Muscle layer of colon (tissue), 2 donors: ENCODE measurements at regions not wholly inside any gene's neighbourhood (a gene's known extent, or its start where the extent isn't known, plus 50 kb on each side); places are given as distances from the start of the nearest gene placed in this dataset.

Experiments used
- H3K27ac ChIP-seq: one replicate; pipeline ENCODE4 v1.7.0; 2013; ENCODE audit warnings: low read depth, mild to moderate bottlenecking, low read length, moderate library complexity
- H3K27me3 ChIP-seq, 2 donors: one replicate each; pipeline ENCODE4 v1.7.0; 2013; ENCODE audit warnings: low read length in 2 of 2, mild to moderate bottlenecking in 2 of 2; ENCODE audit not compliant: insufficient read depth in 2 of 2, control insufficient read depth in 1 of 2
- H3K36me3 ChIP-seq: one replicate; pipeline ENCODE4 v1.7.0; 2013; ENCODE audit warnings: mild to moderate bottlenecking, low read length; ENCODE audit not compliant: insufficient read depth
- H3K4me1 ChIP-seq: one replicate; pipeline ENCODE4 v1.7.0; 2013; ENCODE audit warnings: mild to moderate bottlenecking, low read length; ENCODE audit not compliant: insufficient read depth
- H3K4me3 ChIP-seq, 2 donors: one replicate each; pipeline ENCODE4 v1.7.0; 2013; ENCODE audit warnings: low read length in 2 of 2, low read depth in 1 of 2, mild to moderate bottlenecking in 1 of 2, moderate library complexity in 1 of 2
- H3K9ac ChIP-seq: one replicate; pipeline ENCODE4 v1.7.0; 2013; ENCODE audit warnings: low read length
- H3K9me3 ChIP-seq: one replicate; pipeline ENCODE4 v1.7.0; 2013; ENCODE audit warnings: mild to moderate bottlenecking, low read length
- donor health status: abdominal sarcoma.
- donor health status: Adenocarcinoma of cecum.

DNA sequence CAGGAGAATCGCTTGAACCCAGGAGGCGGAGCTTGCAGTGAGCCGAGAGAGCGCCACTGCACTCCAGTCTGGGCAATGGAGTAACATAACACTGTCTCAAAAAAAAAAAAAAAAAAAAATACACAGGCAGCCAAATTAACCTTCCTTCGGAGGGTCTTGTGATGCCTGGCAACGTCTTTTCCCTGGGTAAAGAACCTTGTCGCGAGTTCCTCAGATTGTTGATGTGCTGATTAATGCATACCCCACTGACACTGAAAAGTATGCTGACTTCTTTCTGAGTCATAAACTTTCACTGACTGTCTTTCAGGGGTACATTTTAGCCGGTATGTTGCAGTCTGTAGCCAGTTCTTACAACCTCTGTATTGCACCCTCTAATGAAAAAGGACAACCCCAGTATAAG, 95.1 kb upstream of the SOD1 start:
- H3K9ac ChIP-seq: no peak overlapping the region
- H3K9me3 ChIP-seq: no peaks in the 10 kb centered on the region
- H3K27me3 ChIP-seq: peaks cover 6 to 9% of the 10 kb centered on the region in 2 donors
- no peaks in the 10 kb centered on the region for H3K36me3 ChIP-seq
- H3K27ac ChIP-seq: no peak overlapping the region
- H3K4me1 ChIP-seq: peaks cover 3% of the 10 kb centered on the region
- no peak overlapping the region for H3K4me3 ChIP-seq

DNA sequence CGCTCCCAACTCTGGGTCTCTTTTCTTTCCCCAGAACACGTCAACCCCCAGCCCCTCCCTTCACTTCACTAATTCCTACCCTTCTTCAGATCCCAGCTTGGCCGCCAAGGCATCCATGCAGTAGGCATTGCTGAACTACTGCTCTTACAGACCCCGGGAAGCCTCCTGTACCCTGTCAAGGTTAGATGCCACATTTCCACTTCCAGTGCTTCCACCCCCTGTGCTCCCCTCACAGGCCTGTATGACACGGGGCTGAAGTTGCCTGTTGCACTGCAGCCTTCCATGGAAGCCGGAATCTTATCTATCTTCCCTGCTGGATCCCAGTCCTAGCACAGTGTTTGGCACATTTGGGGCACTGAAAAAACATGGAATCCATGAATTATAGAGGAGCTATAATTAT, 99.0 kb upstream of the SOD1 start:
- H3K4me3 ChIP-seq: no peak overlapping the region
- no peak overlapping the region for H3K9ac ChIP-seq
- peaks cover 20 to 38% of the 10 kb centered on the region in 2 donors for H3K27me3 ChIP-seq

DNA sequence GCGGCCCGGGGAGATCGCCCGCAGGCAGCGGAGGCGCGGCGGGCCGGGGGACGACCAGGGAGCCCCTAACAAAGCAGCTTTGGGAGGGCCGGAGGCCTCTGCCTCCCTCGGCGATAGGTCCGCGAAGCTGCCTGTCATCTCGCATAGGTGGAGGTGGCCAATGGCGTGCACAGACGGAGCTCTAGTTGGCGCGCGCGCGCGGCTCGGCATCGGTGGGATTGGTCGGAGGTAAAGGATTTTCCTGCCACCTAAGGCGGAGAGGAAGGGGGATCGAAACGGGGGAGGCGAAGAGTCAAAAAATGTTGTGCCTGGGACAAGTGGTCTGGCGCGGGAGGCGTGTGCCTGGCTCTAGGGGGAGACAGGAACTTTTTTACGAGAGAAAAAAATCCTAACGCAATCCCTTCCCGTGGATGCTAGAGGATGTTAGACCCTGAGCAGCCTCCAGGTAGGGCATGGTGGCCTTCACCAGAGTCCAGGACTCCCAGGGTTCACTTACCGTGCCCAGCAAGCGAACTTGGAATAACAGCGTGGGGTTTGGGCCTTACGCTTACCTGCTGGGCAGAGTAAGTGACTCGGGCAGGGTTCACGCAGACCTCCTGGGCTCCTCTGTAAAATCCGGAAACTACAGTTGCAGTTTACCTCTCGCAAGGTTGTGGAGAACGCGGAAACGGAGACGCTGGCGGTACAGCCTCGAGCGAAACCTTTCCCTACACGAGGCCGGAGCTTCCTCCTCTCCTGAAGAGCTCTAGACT, 99.9 kb upstream of the SOD1 start:
- H3K27me3 ChIP-seq: peaks cover 20 to 38% of the 10 kb centered on the region in 2 donors
- H3K9me3 ChIP-seq: no peaks in the 10 kb centered on the region
- peaks cover 5% of the 10 kb centered on the region for H3K4me1 ChIP-seq
- peak overlapping the region; percentile 42 to 55 for H3K4me3 ChIP-seq
- no peak overlapping the region for H3K9ac ChIP-seq
- no peaks in the 10 kb centered on the region for H3K36me3 ChIP-seq
- no peak overlapping the region for H3K27ac ChIP-seq

More for the DNA sequence above, 99.0 kb upstream of the SOD1 start:
- Histone ChIP-seq H3K9me3 (no peaks in the 10 kb centered on the region), H3K4me1 (peaks cover 5% of the 10 kb centered on the region), H3K27ac (no peak overlapping the region), H3K36me3 (no peaks in the 10 kb centered on the region)

DNA sequence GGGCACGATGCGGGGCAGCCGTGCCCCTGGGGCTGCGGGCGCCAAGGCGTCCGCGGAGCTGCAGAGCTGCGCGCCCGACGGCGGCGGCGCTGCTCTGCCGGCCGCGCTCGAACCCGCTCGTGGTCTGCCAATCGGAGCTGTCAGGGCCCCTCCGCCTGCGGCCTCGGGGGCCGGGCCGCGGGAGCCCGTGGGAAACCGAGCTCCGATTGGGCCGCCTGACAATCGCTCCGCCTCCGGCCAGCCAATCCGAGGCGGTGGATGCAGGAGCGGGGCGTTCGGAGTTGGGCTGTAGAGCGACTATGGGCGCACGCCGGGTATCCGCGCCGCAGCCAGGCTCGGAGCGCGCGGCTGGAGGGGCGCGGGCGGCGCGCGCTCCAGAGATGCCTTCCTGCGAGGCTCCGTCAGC, 100.5 kb upstream of the SOD1 start:
- Histone ChIP-seq H3K4me1 (peaks cover 5% of the 10 kb centered on the region), H3K9me3 (no peaks in the 10 kb centered on the region), H3K9ac (no peak overlapping the region), H3K27me3 (peaks cover 20 to 38% of the 10 kb centered on the region in 2 donors), H3K27ac (no peak overlapping the region), H3K4me3 (peak overlapping the region; percentile 42 to 55), H3K36me3 (no peaks in the 10 kb centered on the region)

DNA sequence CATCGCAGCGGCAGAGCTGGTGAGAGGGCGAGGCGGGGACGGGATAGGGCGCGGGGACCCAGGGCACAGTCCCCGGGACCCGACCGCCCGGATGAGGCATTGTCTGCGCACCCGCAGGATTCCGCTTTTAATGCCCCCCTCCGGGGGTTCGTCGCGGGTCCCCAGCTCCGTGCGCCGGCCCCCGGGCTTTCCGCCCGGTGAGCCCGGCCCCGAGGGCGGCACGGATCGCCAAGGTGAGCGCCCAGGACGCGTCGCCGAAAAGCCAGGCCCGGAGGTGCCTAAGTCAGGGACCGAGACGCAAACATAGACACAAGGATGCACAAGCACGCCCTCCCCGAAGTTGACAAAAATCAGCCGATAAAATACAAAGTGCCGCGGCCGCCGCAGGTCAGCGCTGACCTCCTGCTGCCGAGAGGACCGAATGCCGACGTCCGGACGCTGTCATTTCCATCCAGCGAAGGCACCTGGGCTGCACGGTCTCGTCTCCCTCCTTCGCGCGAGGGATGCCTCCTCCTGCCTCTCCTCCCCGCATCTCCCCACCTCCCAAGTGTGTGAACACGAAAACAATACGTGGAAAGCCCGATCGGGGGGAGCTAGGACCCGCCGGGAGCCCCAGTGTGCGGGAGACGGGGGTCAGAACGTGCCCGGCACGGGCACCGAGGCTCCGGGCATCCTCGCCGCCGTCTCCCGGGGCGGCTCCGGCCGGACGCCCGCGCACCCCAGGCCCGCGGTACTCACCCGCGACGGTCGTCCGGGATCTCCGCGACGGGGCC, 101.1 kb upstream of the SOD1 start:
- Histone ChIP-seq H3K36me3 (no peaks in the 10 kb centered on the region), H3K4me3 (peak overlapping the region; percentile 42 to 55), H3K9ac (no peak overlapping the region), H3K4me1 (peaks cover 5% of the 10 kb centered on the region), H3K27me3 (peaks cover 20 to 38% of the 10 kb centered on the region in 2 donors), H3K27ac (no peak overlapping the region), H3K9me3 (no peaks in the 10 kb centered on the region)

DNA sequence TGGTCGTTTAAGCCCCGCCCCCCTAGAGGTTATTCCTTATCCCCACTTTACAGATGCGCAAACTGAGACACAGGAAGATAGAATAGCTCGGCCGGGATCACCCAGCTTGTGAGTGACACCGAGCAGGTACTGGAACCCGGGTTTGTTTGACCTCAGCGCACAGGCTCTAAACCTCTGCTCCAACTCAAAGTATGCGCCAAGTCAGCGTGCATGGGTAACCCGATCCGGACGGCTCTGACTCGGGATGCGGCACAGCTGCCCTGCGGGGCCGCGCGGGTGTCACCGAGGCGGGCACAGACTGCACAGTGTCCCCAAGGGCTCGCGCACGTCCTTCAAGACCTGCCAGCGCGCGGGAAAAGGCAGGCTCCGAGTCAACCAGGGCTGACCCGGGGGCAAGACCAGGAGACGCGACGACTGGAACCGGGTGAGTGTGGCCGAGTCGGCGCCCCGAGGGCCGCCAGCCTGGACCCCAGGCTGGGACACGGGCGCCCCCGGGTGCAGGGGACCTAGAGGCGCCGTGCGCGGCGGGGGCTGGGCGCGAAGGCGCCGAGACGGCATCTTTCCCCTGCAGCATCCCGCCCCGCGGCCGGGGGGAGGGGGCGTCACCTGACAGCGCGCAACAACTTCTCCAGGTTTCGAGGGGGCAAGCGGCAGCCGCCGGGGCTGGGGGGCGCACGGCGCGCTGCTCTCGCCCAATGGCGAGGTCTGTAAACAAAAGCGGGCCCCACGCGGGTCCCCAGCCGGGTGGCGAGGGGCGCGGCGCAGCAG, 101.9 kb upstream of the SOD1 start:
- Histone ChIP-seq H3K4me1 (peaks cover 5% of the 10 kb centered on the region), H3K27ac (no peak overlapping the region), H3K36me3 (no peaks in the 10 kb centered on the region), H3K4me3 (peak overlapping the region in 1 of 2 donors; percentile 14), H3K9me3 (no peaks in the 10 kb centered on the region), H3K27me3 (peaks cover 20 to 38% of the 10 kb centered on the region in 2 donors), H3K9ac (no peak overlapping the region)

DNA sequence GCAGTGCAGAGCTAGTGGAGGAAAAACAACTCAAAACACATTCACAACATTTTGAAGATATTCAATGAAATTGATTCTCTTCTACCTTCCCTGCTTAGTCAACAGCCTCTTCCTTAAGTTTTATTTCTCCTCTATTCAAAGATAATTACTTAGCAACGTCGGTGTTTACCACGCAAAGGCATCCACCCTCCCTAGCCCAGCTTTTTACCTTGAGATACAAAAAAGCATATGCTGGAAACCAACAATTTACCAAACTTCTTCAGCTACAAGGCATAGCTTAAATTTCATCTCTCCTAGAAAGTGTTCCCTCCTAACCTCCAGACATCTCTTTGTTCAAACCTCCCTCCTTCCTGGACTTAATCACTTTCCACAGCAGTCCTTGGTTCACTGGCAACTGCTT, 102.8 kb upstream of the SOD1 start:
- Histone ChIP-seq H3K36me3 (no peaks in the 10 kb centered on the region), H3K4me3 (no peak overlapping the region), H3K9ac (no peak overlapping the region), H3K27ac (no peak overlapping the region), H3K27me3 (peaks cover 20 to 38% of the 10 kb centered on the region in 2 donors), H3K9me3 (no peaks in the 10 kb centered on the region), H3K4me1 (peaks cover 5% of the 10 kb centered on the region)

DNA sequence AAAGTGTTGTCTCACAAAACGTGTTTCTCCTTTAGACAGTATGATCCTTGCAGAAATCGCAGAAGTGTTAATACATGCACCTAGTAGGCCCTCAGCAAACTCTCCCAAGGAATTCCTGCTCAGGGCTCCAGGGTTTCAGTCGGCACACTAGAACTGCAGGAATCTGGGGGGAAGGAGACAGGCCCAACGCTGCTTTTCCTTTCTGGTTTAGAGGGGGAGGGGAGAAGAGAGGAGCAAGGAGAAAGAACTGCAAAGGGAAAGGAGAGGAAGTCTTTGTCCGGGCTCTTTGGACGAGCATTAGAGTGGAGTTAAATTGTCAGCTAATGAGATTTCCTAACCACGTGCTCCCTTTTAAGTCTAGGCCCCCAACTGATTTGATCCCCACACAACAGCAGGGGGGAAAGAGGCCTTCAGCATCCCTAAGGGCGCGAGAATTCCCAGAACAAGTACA, 103.7 kb upstream of the SOD1 start:
- peaks cover 20 to 38% of the 10 kb centered on the region in 2 donors for H3K27me3 ChIP-seq

DNA sequence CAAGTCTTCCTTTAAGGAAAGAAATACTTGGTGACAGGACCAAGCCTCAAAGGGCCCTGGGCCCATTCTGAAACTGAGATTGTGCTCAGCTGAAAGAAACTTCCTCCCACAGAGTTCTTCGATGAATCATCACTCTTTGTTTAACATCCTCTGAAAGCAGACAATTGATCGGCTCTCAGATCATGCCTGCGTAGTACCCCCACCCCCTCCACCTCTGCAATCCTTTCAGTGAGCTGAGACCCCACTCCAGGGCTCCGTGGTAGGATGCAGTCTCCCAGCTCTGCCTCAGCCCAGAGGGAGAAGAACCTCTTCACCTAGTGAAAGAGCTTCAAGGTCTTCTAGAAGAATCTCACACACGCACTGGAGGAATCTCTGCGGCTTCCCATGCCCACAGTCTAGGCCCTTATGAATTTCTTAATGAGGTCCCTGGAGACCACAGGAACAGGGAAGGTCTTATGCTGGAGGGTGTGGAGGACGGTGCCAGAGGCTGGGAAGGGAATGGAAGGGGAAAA, 104.9 kb upstream of the SOD1 start:
- peaks cover 2% of the 10 kb centered on the region for H3K4me1 ChIP-seq
- H3K27me3 ChIP-seq: peaks cover 14 to 30% of the 10 kb centered on the region in 2 donors
- no peaks in the 10 kb centered on the region for H3K36me3 ChIP-seq
- no peak overlapping the region for H3K27ac ChIP-seq
- H3K9me3 ChIP-seq: no peaks in the 10 kb centered on the region
- H3K9ac ChIP-seq: no peak overlapping the region
- H3K4me3 ChIP-seq: no peak overlapping the region

More for the DNA sequence above, 103.7 kb upstream of the SOD1 start:
- no peak overlapping the region for H3K4me3 ChIP-seq
- H3K36me3 ChIP-seq: no peaks in the 10 kb centered on the region
- H3K27ac ChIP-seq: no peak overlapping the region
- no peaks in the 10 kb centered on the region for H3K9me3 ChIP-seq
- no peak overlapping the region for H3K9ac ChIP-seq
- peaks cover 5% of the 10 kb centered on the region for H3K4me1 ChIP-seq

DNA sequence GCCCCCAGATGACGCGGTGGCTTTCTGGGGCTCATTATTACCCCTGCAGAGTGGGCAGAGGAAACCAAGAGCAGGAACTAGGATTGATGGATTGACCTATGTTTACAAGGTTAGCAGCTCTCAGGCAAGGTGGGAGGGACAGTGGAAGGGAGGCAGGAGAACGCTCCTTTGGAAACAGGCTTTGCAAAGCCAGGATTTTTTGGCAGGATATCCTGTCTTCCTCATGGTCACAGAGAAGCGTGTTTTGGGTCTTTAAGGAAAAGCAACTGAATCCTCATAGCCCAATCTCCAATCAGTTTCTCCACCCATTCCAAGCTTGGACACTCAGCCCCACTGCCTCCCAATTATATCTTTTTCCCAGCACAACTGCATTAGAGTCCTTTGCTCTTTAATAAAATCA, 105.6 kb upstream of the SOD1 start:
- peaks cover 14 to 25% of the 10 kb centered on the region in 2 donors for H3K27me3 ChIP-seq
- H3K9me3 ChIP-seq: no peaks in the 10 kb centered on the region
- H3K36me3 ChIP-seq: no peaks in the 10 kb centered on the region
- H3K4me1 ChIP-seq: no peaks in the 10 kb centered on the region
- no peak overlapping the region for H3K4me3 ChIP-seq
- H3K9ac ChIP-seq: no peak overlapping the region
- no peak overlapping the region for H3K27ac ChIP-seq

DNA sequence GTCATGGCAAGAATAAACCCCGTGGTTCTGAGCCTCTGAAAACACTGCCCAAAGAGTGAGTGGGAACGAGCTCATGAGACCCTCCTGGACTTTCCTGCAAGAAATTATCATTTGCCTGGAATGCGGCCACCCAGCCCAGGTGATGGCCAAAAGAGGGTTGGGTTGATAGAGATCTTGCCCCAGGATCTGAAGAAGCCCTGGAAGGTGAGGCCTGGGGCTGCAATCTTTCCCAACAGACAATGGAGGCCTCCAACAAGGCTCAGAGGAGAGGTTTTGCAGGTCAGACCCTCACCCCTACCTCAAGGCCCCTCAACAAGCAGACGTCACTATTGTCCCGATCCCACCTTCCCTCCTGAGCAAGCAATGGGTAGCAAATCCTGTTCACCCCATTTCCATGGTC, 106.0 kb upstream of the SOD1 start:
- no peaks in the 10 kb centered on the region for H3K4me1 ChIP-seq
- no peak overlapping the region for H3K9ac ChIP-seq
- no peaks in the 10 kb centered on the region for H3K9me3 ChIP-seq
- H3K27ac ChIP-seq: no peak overlapping the region
- no peaks in the 10 kb centered on the region for H3K36me3 ChIP-seq
- peaks cover 12 to 23% of the 10 kb centered on the region in 2 donors for H3K27me3 ChIP-seq
- no peak overlapping the region for H3K4me3 ChIP-seq
